Liver (tissue), 8 donors: ENCODE measurements at regions not wholly inside any gene's neighbourhood (a gene's known extent, or its start where the extent isn't known, plus 50 kb on each side); places are given as distances from the start of the nearest gene placed in this dataset.

Experiments
- DNase-seq: peaks from one replicate; pipeline ENCODE4 v3.0.0-alpha.2; 2017; ENCODE audit warnings: low spot score
- H3K27ac ChIP-seq, 2 donors: one replicate each; pipeline ENCODE4 v1.7.0; 2013; ENCODE audit warnings: inconsistent platforms in 2 of 2, low read length in 2 of 2, control low read depth in 1 of 2, low read depth in 1 of 2, mild to moderate bottlenecking in 1 of 2
- H3K27me3 ChIP-seq, 4 donors: one replicate each; pipeline versions ENCODE4 v1.6.1 to v1.7.0; 2013; ENCODE audit warnings: low read length in 3 of 4, inconsistent platforms in 1 of 4, mild to moderate bottlenecking in 1 of 4, moderate library complexity in 1 of 4; ENCODE audit not compliant: control insufficient read depth in 4 of 4, insufficient read depth in 4 of 4
- H3K36me3 ChIP-seq, 4 donors: one replicate each; pipeline versions ENCODE4 v1.6.1 to v1.7.0; 2013; ENCODE audit warnings: low read length in 3 of 4, mild to moderate bottlenecking in 3 of 4, low read depth in 1 of 4, moderate library complexity in 1 of 4; ENCODE audit not compliant: control insufficient read depth in 4 of 4, insufficient read depth in 3 of 4
- H3K4me1 ChIP-seq, 4 donors: one replicate each; pipeline versions ENCODE4 v1.6.1 to v1.7.0; 2013; ENCODE audit warnings: low read length in 3 of 4, mild to moderate bottlenecking in 3 of 4, moderate library complexity in 1 of 4; ENCODE audit not compliant: control insufficient read depth in 4 of 4, insufficient read depth in 4 of 4
- H3K4me3 ChIP-seq, 3 donors: one replicate each; pipeline versions ENCODE4 v1.6.1 to v1.7.0; 2013; ENCODE audit warnings: low read length in 3 of 3, control low read depth in 1 of 3, low read depth in 1 of 3, mild to moderate bottlenecking in 1 of 3
- H3K9ac ChIP-seq, 2 donors: one replicate each; pipeline ENCODE4 v1.7.0; 2013; ENCODE audit warnings: low read length in 2 of 2, mild to moderate bottlenecking in 2 of 2, moderate library complexity in 2 of 2, control low read depth in 1 of 2, low read depth in 1 of 2
- H3K9me3 ChIP-seq, 4 donors: one replicate each; pipeline versions ENCODE4 v1.6.1 to v1.7.0; 2013; ENCODE audit warnings: low read length in 3 of 4; ENCODE audit not compliant: control insufficient read depth in 4 of 4
- FOXA1 ChIP-seq: IDR thresholded peaks from 2 replicates; pipeline ENCODE4 v1.6.1; 2016; ENCODE audit warnings: antibody characterized with exemption
- FOXA2 ChIP-seq: IDR thresholded peaks from 2 replicates; pipeline ENCODE4 v1.6.1; 2016; ENCODE audit warnings: antibody characterized with exemption
- GABPA ChIP-seq, 2 donors: IDR thresholded peaks in 1 of 2; conservative IDR thresholded peaks in 1 of 2; 2 replicates each; pipeline ENCODE4 v1.6.1; 2016; ENCODE audit warnings: antibody characterized with exemption in 2 of 2, mild to moderate bottlenecking in 1 of 2, moderate library complexity in 1 of 2
- HNF4A ChIP-seq, 2 donors: conservative IDR thresholded peaks; 2 replicates each; pipeline ENCODE4 v1.6.1; 2016; ENCODE audit warnings: antibody characterized with exemption in 2 of 2, mild to moderate bottlenecking in 2 of 2
- JUND ChIP-seq, 2 donors: IDR thresholded peaks; 2 replicates each; pipeline ENCODE4 v1.6.1; 2016; ENCODE audit warnings: antibody characterized with exemption in 2 of 2
- NR2F2 ChIP-seq: IDR thresholded peaks from 2 replicates; pipeline ENCODE4 v1.6.1; 2016; ENCODE audit warnings: antibody characterized with exemption
- RAD21 ChIP-seq, 2 donors: IDR thresholded peaks; 2 replicates each; pipeline ENCODE4 v1.6.1; 2016; ENCODE audit warnings: antibody characterized with exemption in 2 of 2, mild to moderate bottlenecking in 2 of 2
- SP1 ChIP-seq: IDR thresholded peaks from 2 replicates; pipeline ENCODE4 v1.6.1; 2018; ENCODE audit warnings: antibody characterized with exemption, mild to moderate bottlenecking
- TAF1 ChIP-seq: conservative IDR thresholded peaks from 2 replicates; pipeline ENCODE4 v1.6.1; 2016; ENCODE audit warnings: antibody characterized with exemption, mild to moderate bottlenecking
- YY1 ChIP-seq: IDR thresholded peaks from 2 replicates; pipeline ENCODE4 v1.6.1; 2016; ENCODE audit warnings: antibody characterized with exemption, mild to moderate bottlenecking
- WGBS: extraction: QIAGEN DNeasy Blood & Tissue Kit; methylation state at CpG from one replicate; pipeline ENCODE4 v1.1.7; 2013; 5-methylcytosine and 5-hydroxymethylcytosine counted together
- TF ChIP-seq, protein P1 (sequence below): IDR thresholded peaks from 2 replicates; pipeline ENCODE4 v1.6.1; 2016; ENCODE audit warnings: antibody characterized with exemption
- TF ChIP-seq, protein P2 (sequence below): IDR thresholded peaks from 2 replicates; pipeline ENCODE4 v1.6.1; 2016; ENCODE audit warnings: antibody characterized with exemption
- TF ChIP-seq, protein P3 (sequence below): IDR thresholded peaks from 2 replicates; pipeline ENCODE4 v1.6.1; 2016; ENCODE audit warnings: antibody characterized with exemption, mild to moderate bottlenecking
- TF ChIP-seq, protein P4 (sequence below): fragments of 150-350 bp; IDR thresholded peaks from 2 replicates; pipeline ENCODE4 v1.5.1; 2017; ENCODE audit warnings: improper control_type of control experiment, low read depth, low read length; ENCODE audit not compliant: missing input control
- donor health status: healthy.
- donor health status: healthy.
- donor health status: healthy.
- donor health status: healthy.
- donor health status: healthy.

DNA sequence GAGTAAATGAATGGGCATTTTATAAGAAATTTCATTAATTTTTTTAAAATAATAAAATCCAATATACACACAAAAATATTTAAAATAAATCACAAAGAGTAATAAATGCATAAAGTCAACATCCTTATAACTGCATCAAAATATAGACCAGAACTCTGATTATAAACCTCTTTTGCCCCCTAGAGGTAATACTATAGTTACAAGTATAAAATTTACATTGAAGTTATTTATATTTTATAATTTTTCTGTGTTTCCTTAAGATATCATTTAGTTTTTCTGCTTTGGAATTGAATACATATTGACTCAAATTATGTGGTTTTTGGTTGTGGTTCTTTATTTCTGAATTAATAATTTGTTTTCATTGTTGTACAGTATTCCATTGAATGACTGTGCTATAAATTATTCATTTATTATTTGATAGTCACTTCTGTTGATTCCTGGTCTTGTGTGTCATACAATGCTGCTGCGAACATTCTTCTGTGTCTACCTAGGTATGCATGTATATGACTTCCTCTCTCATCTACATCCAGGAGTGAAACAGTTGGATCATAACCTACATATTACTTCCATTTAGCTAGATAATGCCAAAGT, 673.6 kb downstream of the IPMK start:
- Histone ChIP-seq H3K27me3 (no peaks in the 10 kb centered on the region), H3K9ac (no peak overlapping the region), H3K9me3 (no peaks in the 10 kb centered on the region), H3K36me3 (no peaks in the 10 kb centered on the region), H3K4me3 (no peak overlapping the region), H3K4me1 (no peaks in the 10 kb centered on the region), H3K27ac (no peak overlapping the region)
- TF ChIP-seq SP1 (no peak), TAF1 (no peak), HNF4A (conservative IDR thresholded peaks at IDR 0.05) (no peak), GABPA (IDR thresholded peaks at IDR 0.05 in 1 of 2, conservative IDR thresholded peaks at IDR 0.05 in 1 of 2) (no peak), YY1 (no peak), NR2F2 (no peak), FOXA1 (no peak)
- TF ChIP-seq, protein P1, sequence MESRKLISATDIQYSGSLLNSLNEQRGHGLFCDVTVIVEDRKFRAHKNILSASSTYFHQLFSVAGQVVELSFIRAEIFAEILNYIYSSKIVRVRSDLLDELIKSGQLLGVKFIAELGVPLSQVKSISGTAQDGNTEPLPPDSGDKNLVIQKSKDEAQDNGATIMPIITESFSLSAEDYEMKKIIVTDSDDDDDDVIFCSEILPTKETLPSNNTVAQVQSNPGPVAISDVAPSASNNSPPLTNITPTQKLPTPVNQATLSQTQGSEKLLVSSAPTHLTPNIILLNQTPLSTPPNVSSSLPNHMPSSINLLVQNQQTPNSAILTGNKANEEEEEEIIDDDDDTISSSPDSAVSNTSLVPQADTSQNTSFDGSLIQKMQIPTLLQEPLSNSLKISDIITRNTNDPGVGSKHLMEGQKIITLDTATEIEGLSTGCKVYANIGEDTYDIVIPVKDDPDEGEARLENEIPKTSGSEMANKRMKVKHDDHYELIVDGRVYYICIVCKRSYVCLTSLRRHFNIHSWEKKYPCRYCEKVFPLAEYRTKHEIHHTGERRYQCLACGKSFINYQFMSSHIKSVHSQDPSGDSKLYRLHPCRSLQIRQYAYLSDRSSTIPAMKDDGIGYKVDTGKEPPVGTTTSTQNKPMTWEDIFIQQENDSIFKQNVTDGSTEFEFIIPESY, result no peak
- TF ChIP-seq, protein P2, sequence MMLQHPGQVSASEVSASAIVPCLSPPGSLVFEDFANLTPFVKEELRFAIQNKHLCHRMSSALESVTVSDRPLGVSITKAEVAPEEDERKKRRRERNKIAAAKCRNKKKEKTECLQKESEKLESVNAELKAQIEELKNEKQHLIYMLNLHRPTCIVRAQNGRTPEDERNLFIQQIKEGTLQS, result no peak
- TF ChIP-seq, protein P3, sequence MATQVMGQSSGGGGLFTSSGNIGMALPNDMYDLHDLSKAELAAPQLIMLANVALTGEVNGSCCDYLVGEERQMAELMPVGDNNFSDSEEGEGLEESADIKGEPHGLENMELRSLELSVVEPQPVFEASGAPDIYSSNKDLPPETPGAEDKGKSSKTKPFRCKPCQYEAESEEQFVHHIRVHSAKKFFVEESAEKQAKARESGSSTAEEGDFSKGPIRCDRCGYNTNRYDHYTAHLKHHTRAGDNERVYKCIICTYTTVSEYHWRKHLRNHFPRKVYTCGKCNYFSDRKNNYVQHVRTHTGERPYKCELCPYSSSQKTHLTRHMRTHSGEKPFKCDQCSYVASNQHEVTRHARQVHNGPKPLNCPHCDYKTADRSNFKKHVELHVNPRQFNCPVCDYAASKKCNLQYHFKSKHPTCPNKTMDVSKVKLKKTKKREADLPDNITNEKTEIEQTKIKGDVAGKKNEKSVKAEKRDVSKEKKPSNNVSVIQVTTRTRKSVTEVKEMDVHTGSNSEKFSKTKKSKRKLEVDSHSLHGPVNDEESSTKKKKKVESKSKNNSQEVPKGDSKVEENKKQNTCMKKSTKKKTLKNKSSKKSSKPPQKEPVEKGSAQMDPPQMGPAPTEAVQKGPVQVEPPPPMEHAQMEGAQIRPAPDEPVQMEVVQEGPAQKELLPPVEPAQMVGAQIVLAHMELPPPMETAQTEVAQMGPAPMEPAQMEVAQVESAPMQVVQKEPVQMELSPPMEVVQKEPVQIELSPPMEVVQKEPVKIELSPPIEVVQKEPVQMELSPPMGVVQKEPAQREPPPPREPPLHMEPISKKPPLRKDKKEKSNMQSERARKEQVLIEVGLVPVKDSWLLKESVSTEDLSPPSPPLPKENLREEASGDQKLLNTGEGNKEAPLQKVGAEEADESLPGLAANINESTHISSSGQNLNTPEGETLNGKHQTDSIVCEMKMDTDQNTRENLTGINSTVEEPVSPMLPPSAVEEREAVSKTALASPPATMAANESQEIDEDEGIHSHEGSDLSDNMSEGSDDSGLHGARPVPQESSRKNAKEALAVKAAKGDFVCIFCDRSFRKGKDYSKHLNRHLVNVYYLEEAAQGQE, result no peak
- no peak for DNase-seq
- 82% methylated on average over 1 of the region's 1 CpG for whole genome bisulfite sequencing

DNA sequence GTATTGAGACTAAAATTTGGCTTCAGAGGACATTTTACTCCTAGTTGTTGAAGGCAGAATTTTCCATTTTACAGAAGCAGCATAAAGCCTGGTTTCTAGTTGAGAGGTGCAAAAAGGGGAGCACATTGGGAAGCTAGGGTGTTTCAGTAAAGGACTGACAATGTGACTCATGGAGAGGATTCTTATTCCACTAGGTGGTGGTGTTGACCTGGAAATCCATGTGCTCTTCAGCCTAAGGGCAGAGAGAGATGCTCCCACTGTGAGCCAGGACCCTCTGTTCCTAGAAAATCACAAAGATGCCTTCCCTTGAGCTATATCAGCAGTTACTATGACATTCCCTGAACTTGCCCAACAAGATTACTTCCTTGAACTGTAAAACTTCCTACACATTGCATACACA, 687.8 kb downstream of the IPMK start:
- Histone ChIP-seq H3K4me1 (no peaks in the 10 kb centered on the region), H3K9me3 (no peaks in the 10 kb centered on the region), H3K9ac (no peak overlapping the region), H3K27me3 (no peaks in the 10 kb centered on the region), H3K27ac (no peak overlapping the region), H3K4me3 (no peak overlapping the region), H3K36me3 (no peaks in the 10 kb centered on the region)
- no peak for DNase-seq
- TF ChIP-seq RAD21 (IDR thresholded peaks at IDR 0.05) (peak; percentile 87 to 88), FOXA2 (no peak), JUND (IDR thresholded peaks at IDR 0.05) (no peak)
- TF ChIP-seq, protein P4, sequence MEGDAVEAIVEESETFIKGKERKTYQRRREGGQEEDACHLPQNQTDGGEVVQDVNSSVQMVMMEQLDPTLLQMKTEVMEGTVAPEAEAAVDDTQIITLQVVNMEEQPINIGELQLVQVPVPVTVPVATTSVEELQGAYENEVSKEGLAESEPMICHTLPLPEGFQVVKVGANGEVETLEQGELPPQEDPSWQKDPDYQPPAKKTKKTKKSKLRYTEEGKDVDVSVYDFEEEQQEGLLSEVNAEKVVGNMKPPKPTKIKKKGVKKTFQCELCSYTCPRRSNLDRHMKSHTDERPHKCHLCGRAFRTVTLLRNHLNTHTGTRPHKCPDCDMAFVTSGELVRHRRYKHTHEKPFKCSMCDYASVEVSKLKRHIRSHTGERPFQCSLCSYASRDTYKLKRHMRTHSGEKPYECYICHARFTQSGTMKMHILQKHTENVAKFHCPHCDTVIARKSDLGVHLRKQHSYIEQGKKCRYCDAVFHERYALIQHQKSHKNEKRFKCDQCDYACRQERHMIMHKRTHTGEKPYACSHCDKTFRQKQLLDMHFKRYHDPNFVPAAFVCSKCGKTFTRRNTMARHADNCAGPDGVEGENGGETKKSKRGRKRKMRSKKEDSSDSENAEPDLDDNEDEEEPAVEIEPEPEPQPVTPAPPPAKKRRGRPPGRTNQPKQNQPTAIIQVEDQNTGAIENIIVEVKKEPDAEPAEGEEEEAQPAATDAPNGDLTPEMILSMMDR, result peak; percentile 61
- TF ChIP-seq, protein P1, result no peak
